Fibroblast of lung (primary cell): ENCODE measurements at regions not wholly inside any gene's neighbourhood (a gene's known extent, or its start where the extent isn't known, plus 50 kb on each side); places are given as distances from the start of the nearest gene placed in this dataset.

Source experiments
- DNase-seq, 2 donors: peaks; one replicate each; pipeline versions ENCODE4 v3.0.0 to v3.0.0-alpha.2; 2010; ENCODE audit warnings: low read depth in 2 of 2
- H2AFZ ChIP-seq: 2 replicates; pipeline ENCODE4 v1.5.1; 2012; ENCODE audit warnings: low read length, control low read depth, inconsistent platforms
- H3K27ac ChIP-seq: 2 replicates; pipeline ENCODE4 v1.5.1; 2011; ENCODE audit warnings: low read length, control low read depth; ENCODE audit not compliant: insufficient read depth
- H3K27me3 ChIP-seq: 2 replicates; pipeline ENCODE4 v1.5.1; 2011; ENCODE audit warnings: mild to moderate bottlenecking, low read length; ENCODE audit not compliant: control insufficient read depth, insufficient read depth
- H3K36me3 ChIP-seq: 2 replicates; pipeline ENCODE4 v1.5.1; 2011; ENCODE audit warnings: low read length; ENCODE audit not compliant: control insufficient read depth, insufficient read depth
- H3K4me1 ChIP-seq: 2 replicates; pipeline ENCODE4 v1.5.1; 2011; ENCODE audit warnings: low read length; ENCODE audit not compliant: control insufficient read depth, insufficient read depth; ENCODE audit errors: extremely low read depth
- H3K4me2 ChIP-seq: 2 replicates; pipeline ENCODE4 v1.5.1; 2011; ENCODE audit warnings: low read length, control low read depth; ENCODE audit not compliant: insufficient read depth; ENCODE audit errors: extremely low read depth
- H3K4me3 ChIP-seq, 4 experiments: fragments of 200-600 bp in 1 of 4; sonication (generic) in 1 of 4; replicated peaks in 1 of 4; 2 replicates each; pipeline ENCODE4 v1.5.1; 2011 to 2016; ENCODE audit warnings: low read length in 4 of 4, low read depth in 3 of 4, mild to moderate bottlenecking in 3 of 4, control low read depth in 2 of 4, inconsistent platforms in 1 of 4, mixed read lengths in 1 of 4; ENCODE audit not compliant: insufficient read depth in 1 of 4; ENCODE audit errors: control extremely low read depth in 1 of 4
- H3K79me2 ChIP-seq: 2 replicates; pipeline ENCODE4 v1.5.1; 2012; ENCODE audit warnings: mild to moderate bottlenecking, low read length, inconsistent platforms; ENCODE audit not compliant: control insufficient read depth, insufficient read depth
- H3K9ac ChIP-seq: 2 replicates; pipeline ENCODE4 v1.5.1; 2011; ENCODE audit warnings: mild to moderate bottlenecking, low read length, control low read depth; ENCODE audit not compliant: insufficient read depth
- H3K9me3 ChIP-seq: 2 replicates; pipeline ENCODE4 v1.5.1; 2012; ENCODE audit warnings: low read depth, low read length; ENCODE audit not compliant: control insufficient read depth, insufficient read depth
- H4K20me1 ChIP-seq: 2 replicates; pipeline ENCODE4 v1.5.1; 2011; ENCODE audit warnings: low read length; ENCODE audit not compliant: control insufficient read depth, insufficient read depth; ENCODE audit errors: extremely low read depth
- EZH2 ChIP-seq: IDR thresholded peaks from 2 replicates; pipeline ENCODE4 v1.5.1; 2012; ENCODE audit warnings: low read length, control low read depth, mild to moderate bottlenecking; ENCODE audit errors: missing control alignments
- TF ChIP-seq, protein P1 (sequence below), 2 donors: IDR thresholded peaks in 1 of 2; conservative IDR thresholded peaks in 1 of 2; 1 replicate in 1 of 2; 2 replicates in 1 of 2; pipeline ENCODE4 v1.5.1; 2011 to 2012; ENCODE audit warnings: low read length in 2 of 2, control low read depth in 1 of 2, inconsistent platforms in 1 of 2, low read depth in 1 of 2, mild to moderate bottlenecking in 1 of 2

DNA sequence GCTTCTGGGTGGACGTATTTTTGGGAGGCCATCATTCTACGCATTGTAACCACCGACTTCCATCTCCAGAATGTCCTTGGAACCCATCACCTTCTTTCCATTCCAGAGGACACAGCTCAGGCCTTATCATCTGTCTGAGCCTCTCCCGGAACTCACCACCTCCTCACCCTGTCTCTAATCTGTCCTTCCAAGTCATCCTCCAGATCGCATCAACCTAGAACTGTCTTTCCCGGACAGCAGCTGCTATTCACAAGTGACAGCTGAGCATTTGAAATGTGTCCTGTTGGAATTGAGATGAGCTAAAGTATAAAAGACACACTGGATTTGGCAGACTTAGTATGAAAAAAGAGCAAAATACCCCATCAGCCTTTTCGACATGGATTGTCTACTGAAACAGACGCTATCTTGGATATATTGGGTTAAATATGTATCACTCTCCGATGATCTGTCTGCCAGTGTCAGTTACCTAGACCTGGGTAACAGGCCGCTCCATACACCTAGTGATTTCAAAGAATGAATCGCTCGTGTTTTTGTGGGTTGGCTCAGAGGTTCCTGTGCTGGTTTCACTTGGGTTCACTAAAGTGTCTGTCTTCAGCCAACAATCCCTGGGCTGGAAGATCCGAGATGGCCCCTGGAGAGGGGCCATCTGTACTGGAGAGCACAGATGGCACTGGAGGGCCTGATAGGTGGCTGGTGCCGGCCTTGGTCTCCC, 104.4 kb upstream of the RFLNA start:
- H2AFZ ChIP-seq: no peak overlapping the region
- H3K79me2 ChIP-seq: no peaks in the 10 kb centered on the region
- no peak overlapping the region for H3K9ac ChIP-seq
- DNase-seq: no peak
- H3K27me3 ChIP-seq: no peaks in the 10 kb centered on the region
- H3K4me1 ChIP-seq: no peaks in the 10 kb centered on the region
- no peak overlapping the region for H3K4me3 ChIP-seq
- H3K9me3 ChIP-seq: no peaks in the 10 kb centered on the region
- no peak overlapping the region for H3K27ac ChIP-seq
- no peak for TF ChIP-seq EZH2
- TF ChIP-seq, protein P1, sequence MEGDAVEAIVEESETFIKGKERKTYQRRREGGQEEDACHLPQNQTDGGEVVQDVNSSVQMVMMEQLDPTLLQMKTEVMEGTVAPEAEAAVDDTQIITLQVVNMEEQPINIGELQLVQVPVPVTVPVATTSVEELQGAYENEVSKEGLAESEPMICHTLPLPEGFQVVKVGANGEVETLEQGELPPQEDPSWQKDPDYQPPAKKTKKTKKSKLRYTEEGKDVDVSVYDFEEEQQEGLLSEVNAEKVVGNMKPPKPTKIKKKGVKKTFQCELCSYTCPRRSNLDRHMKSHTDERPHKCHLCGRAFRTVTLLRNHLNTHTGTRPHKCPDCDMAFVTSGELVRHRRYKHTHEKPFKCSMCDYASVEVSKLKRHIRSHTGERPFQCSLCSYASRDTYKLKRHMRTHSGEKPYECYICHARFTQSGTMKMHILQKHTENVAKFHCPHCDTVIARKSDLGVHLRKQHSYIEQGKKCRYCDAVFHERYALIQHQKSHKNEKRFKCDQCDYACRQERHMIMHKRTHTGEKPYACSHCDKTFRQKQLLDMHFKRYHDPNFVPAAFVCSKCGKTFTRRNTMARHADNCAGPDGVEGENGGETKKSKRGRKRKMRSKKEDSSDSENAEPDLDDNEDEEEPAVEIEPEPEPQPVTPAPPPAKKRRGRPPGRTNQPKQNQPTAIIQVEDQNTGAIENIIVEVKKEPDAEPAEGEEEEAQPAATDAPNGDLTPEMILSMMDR (conservative IDR thresholded peaks at IDR 0.05 in 1 of 2, IDR thresholded peaks at IDR 0.05 in 1 of 2; ENCODE audit: low read depth in 1 of 2, low read length in 2 of 2): no peak
- no peaks in the 10 kb centered on the region for H4K20me1 ChIP-seq
- no peak overlapping the region for H3K4me2 ChIP-seq
- no peaks in the 10 kb centered on the region for H3K36me3 ChIP-seq

DNA sequence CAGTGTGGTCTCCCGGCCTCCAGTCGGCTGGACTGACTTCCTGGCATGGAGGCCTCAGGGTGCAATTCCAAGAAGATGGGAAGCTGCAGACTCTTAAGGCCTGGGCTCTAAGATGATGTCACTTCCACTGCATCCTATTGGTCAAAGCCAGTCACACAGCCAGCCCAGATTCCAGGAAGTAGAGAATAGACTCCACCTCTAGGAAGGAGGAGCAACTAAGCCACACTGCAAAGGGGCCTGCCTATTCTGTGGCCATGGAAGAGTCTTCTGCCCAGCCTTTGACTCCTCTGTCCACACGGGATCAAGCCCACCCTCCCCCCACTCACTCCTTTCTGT, 103.9 kb upstream of the RFLNA start:
- H3K36me3 ChIP-seq: no peaks in the 10 kb centered on the region
- no peaks in the 10 kb centered on the region for H3K4me1 ChIP-seq
- peak in 1 of 2 donors; percentile 20 for DNase-seq
- no peaks in the 10 kb centered on the region for H3K79me2 ChIP-seq
- H3K4me3 ChIP-seq: no peak overlapping the region
- H2AFZ ChIP-seq: no peak overlapping the region
- H3K9ac ChIP-seq: no peak overlapping the region
- H4K20me1 ChIP-seq: no peaks in the 10 kb centered on the region
- H3K27me3 ChIP-seq: no peaks in the 10 kb centered on the region
- H3K27ac ChIP-seq: no peak overlapping the region
- TF ChIP-seq, protein P1 (conservative IDR thresholded peaks at IDR 0.05 in 1 of 2, IDR thresholded peaks at IDR 0.05 in 1 of 2; ENCODE audit: low read depth in 1 of 2, low read length in 2 of 2): no peak
- TF ChIP-seq EZH2: no peak
- H3K9me3 ChIP-seq: no peaks in the 10 kb centered on the region
- H3K4me2 ChIP-seq: no peak overlapping the region

DNA sequence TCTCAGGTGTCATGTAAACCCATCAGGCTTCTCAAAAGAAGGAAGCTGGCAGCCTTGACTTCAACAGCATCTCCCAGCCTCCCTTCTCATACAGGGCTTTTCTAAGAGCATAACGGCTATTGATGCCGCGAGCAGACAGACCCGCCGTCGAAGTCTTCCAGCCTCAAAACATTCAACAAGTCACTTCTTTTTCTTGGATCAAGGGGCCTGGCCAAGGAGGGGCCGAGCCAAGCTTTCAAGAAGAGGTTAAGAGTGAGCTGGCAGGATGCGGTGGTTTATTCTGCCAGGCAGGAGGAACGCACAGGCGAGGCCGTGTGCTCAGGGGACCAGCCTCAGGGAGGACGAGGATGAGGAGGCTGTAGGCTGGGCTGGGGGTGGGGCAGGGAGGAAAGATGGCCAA, 102.9 kb upstream of the RFLNA start:
- TF ChIP-seq, protein P1 (conservative IDR thresholded peaks at IDR 0.05 in 1 of 2, IDR thresholded peaks at IDR 0.05 in 1 of 2; ENCODE audit: low read depth in 1 of 2, low read length in 2 of 2): no peak
- TF ChIP-seq EZH2: no peak
- Histone ChIP-seq H4K20me1 (no peaks in the 10 kb centered on the region), H3K36me3 (no peaks in the 10 kb centered on the region), H3K79me2 (no peaks in the 10 kb centered on the region), H3K9me3 (no peaks in the 10 kb centered on the region), H3K4me3 (no peak overlapping the region), H3K4me2 (no peak overlapping the region), H3K27me3 (no peaks in the 10 kb centered on the region), H3K27ac (no peak overlapping the region), H2AFZ (no peak overlapping the region), H3K4me1 (no peaks in the 10 kb centered on the region), H3K9ac (no peak overlapping the region)
- DNase-seq: no peak
